OCI-LY1 (cell line): ENCODE measurements at regions not wholly inside any gene's neighbourhood (a gene's known extent, or its start where the extent isn't known, plus 50 kb on each side); places are given as distances from the start of the nearest gene placed in this dataset.

Experiments used
- CTCF ChIP-seq: fragments of 200-600 bp; sonication (generic), shearing (Covaris generic); IDR thresholded peaks from 2 replicates; pipeline ENCODE4 v1.5.1; 2017; ENCODE audit warnings: mild to moderate bottlenecking, antibody characterized with exemption, low read length, moderate library complexity, mixed read lengths
- EZH2 ChIP-seq: fragments of 200-600 bp; sonication (generic), shearing (Covaris generic); IDR thresholded peaks from 2 replicates; pipeline ENCODE4 v1.8.0; 2017; ENCODE audit warnings: borderline replicate concordance, mixed run types, mild to moderate bottlenecking, antibody characterized with exemption, low read length, moderate library complexity, mixed read lengths

DNA sequence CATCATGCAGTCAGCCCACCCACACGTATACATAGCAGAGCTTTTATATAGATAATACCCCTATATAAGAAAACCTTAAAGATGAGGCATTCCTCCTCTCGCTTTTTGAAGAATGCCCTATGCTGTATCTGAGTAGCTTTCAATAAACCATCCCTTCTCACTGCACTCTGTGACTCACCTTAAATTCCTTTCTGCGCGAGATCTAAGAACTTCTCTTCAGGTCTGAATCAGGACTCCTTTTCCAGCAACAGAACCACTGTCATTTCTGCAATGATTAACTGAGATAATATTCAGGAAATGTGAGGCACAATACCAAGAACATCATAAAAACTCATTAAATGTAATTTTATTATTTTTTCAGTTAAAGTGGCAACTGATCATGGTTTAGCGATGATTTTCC lies 76.4 kb upstream of the DCLK2 start:
- TF ChIP-seq CTCF (no peak), EZH2 (no peak)
